ENCODE measurements at regions not wholly inside any gene's neighbourhood (a gene's known extent, or its start where the extent isn't known, plus 50 kb on each side); places are given as distances from the start of the nearest gene placed in this dataset.
A peak's percentile ranks its signal among the peaks of the same experiment; 100 is the strongest.

DNA sequence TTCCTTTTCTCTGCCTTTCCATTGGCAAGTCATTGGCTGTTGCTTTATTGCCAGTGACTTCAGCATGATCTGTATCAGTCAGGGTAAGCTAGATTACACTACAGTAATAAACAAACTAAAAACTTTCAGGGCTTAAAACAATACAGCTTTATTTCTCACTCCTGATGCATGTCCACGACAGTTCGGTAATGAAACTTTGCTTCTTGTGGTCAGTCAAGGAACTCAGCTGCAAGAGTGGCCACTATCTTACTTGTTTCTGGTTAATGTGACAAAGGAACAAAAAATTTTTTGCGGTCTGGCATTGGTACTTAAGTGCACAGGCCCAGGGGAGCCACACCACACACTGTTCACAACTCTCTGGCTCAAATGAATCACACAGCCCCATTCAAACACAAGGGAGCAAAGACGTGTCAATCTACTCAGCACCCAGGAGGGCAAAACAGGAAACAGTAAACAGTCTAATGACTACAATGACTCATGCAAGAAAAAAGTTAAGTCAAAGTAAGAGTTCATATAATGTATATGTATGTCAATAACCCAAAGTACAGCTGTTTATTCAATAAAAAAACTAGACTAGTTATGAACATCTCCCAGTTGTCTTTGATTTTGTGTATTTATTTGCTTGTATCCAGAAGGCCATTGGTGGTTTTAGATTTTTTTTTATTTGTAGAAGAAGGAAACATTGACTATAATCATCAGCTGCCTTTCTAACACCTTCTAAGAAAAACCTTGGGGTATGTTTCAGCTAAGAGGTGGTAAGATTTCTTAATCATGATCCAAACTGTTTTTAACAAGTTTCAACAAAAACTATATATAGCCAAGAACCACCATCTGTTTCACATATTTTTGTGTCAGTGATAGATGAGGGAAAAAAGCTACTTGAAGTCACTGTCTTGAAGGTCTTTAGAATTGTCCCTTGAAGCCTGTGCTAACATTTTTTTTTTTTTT is 134.4 kb upstream of the FAM3C start (continued):
- TF ChIP-seq, protein P1, sequence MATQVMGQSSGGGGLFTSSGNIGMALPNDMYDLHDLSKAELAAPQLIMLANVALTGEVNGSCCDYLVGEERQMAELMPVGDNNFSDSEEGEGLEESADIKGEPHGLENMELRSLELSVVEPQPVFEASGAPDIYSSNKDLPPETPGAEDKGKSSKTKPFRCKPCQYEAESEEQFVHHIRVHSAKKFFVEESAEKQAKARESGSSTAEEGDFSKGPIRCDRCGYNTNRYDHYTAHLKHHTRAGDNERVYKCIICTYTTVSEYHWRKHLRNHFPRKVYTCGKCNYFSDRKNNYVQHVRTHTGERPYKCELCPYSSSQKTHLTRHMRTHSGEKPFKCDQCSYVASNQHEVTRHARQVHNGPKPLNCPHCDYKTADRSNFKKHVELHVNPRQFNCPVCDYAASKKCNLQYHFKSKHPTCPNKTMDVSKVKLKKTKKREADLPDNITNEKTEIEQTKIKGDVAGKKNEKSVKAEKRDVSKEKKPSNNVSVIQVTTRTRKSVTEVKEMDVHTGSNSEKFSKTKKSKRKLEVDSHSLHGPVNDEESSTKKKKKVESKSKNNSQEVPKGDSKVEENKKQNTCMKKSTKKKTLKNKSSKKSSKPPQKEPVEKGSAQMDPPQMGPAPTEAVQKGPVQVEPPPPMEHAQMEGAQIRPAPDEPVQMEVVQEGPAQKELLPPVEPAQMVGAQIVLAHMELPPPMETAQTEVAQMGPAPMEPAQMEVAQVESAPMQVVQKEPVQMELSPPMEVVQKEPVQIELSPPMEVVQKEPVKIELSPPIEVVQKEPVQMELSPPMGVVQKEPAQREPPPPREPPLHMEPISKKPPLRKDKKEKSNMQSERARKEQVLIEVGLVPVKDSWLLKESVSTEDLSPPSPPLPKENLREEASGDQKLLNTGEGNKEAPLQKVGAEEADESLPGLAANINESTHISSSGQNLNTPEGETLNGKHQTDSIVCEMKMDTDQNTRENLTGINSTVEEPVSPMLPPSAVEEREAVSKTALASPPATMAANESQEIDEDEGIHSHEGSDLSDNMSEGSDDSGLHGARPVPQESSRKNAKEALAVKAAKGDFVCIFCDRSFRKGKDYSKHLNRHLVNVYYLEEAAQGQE (IDR thresholded peaks at IDR 0.05; ENCODE audit: low read depth), result no peak
- peak; percentile 25 for TF ChIP-seq ZBTB33 (IDR thresholded peaks at IDR 0.05; ENCODE audit: extremely low read depth, insufficient replicate concordance, low read length)

- Histone ChIP-seq H3K9me3 (ENCODE audit: control insufficient read depth in 1 of 2, insufficient read depth in 1 of 2, low read depth in 1 of 2, low read length in 2 of 2) (peaks cover 0 to 3% of the 10 kb centered on the region in 2 experiments; a peak in 1 of 4 replicates), H3K4me1 (ENCODE audit: control insufficient read depth in 1 of 2, insufficient read depth in 2 of 2, low read length in 2 of 2) (peaks cover 32 to 53% of the 10 kb centered on the region in 2 experiments), H3K79me2 (ENCODE audit: insufficient read depth, low read length) (no peaks in the 10 kb centered on the region), H4K20me1 (ENCODE audit: insufficient read depth) (no peaks in the 10 kb centered on the region), H3K9me2 (ENCODE audit: insufficient read depth) (no peaks in the 10 kb centered on the region), H3K36me3 (ENCODE audit: control insufficient read depth in 1 of 2, insufficient read depth in 2 of 2, low read length in 2 of 2) (peaks cover 0 to 21% of the 10 kb centered on the region in 2 experiments; a peak in 2 of 4 replicates), H3K4me2 (ENCODE audit: low read length) (peak overlapping the region; percentile 64), H3K4me3 (replicated peaks in 1 of 2; ENCODE audit: low read depth in 1 of 2, low read length in 2 of 2) (no peak overlapping the region), H3K9ac (ENCODE audit: low read length) (peak overlapping the region; percentile 66), H3K27me3 (ENCODE audit: insufficient read depth, low read length) (no peaks in the 10 kb centered on the region), H3K27ac (ENCODE audit: low read depth, low read length) (peak overlapping the region; percentile 77), H2AFZ (ENCODE audit: low read depth, low read length, poor library complexity, severe bottlenecking) (no peak overlapping the region)
- POLR2A ChIA-PET, result no interaction called here
- BruUV-seq (replicated peaks), result no TSS peak
- ATAC-seq (no peak), DNase-seq (ENCODE audit: low read depth, low spot score) (no peak)
- CTCF ChIA-PET, result interaction anchor here (2.2 kb wide), 1 partner anchor 133 kb away, joined by 7 read pairs; the partner anchor contains the start of gene FAM3C
- RAD21 ChIA-PET (ENCODE audit: low non-redundant PET in 1 of 2, low total read pairs in 2 of 2, uncharacterized antibody in 2 of 2, unreplicated experiment in 2 of 2), result no interaction called here
- intact Hi-C loops (cut with micrococcal nuclease), result no loop called here
- TF ChIP-seq, protein P1 (IDR thresholded peaks at IDR 0.05; ENCODE audit: low read depth), result no peak
- TF ChIP-seq SRF (IDR thresholded peaks at IDR 0.05; ENCODE audit: low read depth) (no peak), TCF7L2 (IDR thresholded peaks at IDR 0.05; ENCODE audit: borderline replicate concordance, extremely low read depth, insufficient read depth, insufficient read length) (no peak), ZFX (IDR thresholded peaks at IDR 0.05) (no peak), POLR2A (IDR thresholded peaks at IDR 0.05; ENCODE audit: borderline replicate concordance, extremely low read depth, insufficient read depth, insufficient read length) (no peak), FOSL1 (IDR thresholded peaks at IDR 0.05; ENCODE audit: low read depth) (peak; percentile 5; the same call in 1 of the 2 replicates), ELF1 (IDR thresholded peaks at IDR 0.05; ENCODE audit: borderline replicate concordance, low read depth) (no peak), CEBPB (IDR thresholded peaks at IDR 0.05; ENCODE audit: low read depth) (0 out of 2 replicates have a peak, but pooled peaks have one; percentile 45), SIN3A (IDR thresholded peaks at IDR 0.05; ENCODE audit: low read depth) (no peak), MAX (IDR thresholded peaks at IDR 0.05) (no peak), SP1 (IDR thresholded peaks at IDR 0.05; ENCODE audit: low read depth) (no peak), EGR1 (IDR thresholded peaks at IDR 0.05; ENCODE audit: low read depth) (no peak)
Measured at GRCh38 chr7:121529003-121529402, 132.9 kb upstream of the FAM3C start.
